NCI-H82 (cell line): ENCODE measurements at regions not wholly inside any gene's neighbourhood (a gene's known extent, or its start where the extent isn't known, plus 50 kb on each side); places are given as distances from the start of the nearest gene placed in this dataset.
A peak's percentile ranks its signal among the peaks of the same experiment; 100 is the strongest.

Experiments used
- DNase-seq: peaks from one replicate; lab custom pipeline; 2025; lab: John Stamatoyannopoulos, UW

GRCh38 chr16:73304008-73304774 lies 256.3 kb upstream of the ZFHX3 start:
- no peak for DNase-seq

- no peak for DNase-seq
These were observed 255.0 kb upstream of the ZFHX3 start for GRCh38 chr16:73302942-73303341.

GRCh38 chr16:73301984-73302383 lies 254.1 kb upstream of the ZFHX3 start:
- no peak for DNase-seq

GRCh38 chr16:73299346-73299745 lies 251.4 kb upstream of the ZFHX3 start:
- DNase-seq = no peak

GRCh38 chr16:73298562-73298961 lies 250.6 kb upstream of the ZFHX3 start:
- DNase-seq = no peak

- DNase-seq = no peak
These were observed 242.3 kb upstream of the ZFHX3 start for GRCh38 chr16:73290258-73290657.

- no peak for DNase-seq
These were observed 241.3 kb upstream of the ZFHX3 start for GRCh38 chr16:73289232-73289631.

GRCh38 chr16:73288520-73288919 lies 240.6 kb upstream of the ZFHX3 start:
- no peak for DNase-seq

- DNase-seq = no peak
These were observed 240.0 kb upstream of the ZFHX3 start for GRCh38 chr16:73287859-73288405.

GRCh38 chr16:73286346-73287267 lies 238.7 kb upstream of the ZFHX3 start:
- no peak for DNase-seq

GRCh38 chr16:73285436-73286201 lies 237.7 kb upstream of the ZFHX3 start:
- DNase-seq = no peak

GRCh38 chr16:73280388-73280787 lies 232.5 kb upstream of the ZFHX3 start:
- DNase-seq = no peak

- DNase-seq = no peak
These were observed 231.5 kb upstream of the ZFHX3 start for GRCh38 chr16:73279451-73279850.

GRCh38 chr16:73277071-73277470 lies 229.1 kb upstream of the ZFHX3 start:
- no peak for DNase-seq

- DNase-seq = no peak
These were observed 227.5 kb upstream of the ZFHX3 start for GRCh38 chr16:73275448-73275847.

- DNase-seq = no peak
These were observed 227.1 kb upstream of the ZFHX3 start for GRCh38 chr16:73275024-73275423.

GRCh38 chr16:73274140-73274539 lies 226.2 kb upstream of the ZFHX3 start:
- DNase-seq = no peak

GRCh38 chr16:73268366-73268993 lies 220.6 kb upstream of the ZFHX3 start:
- peak; percentile 1 for DNase-seq

- DNase-seq = no peak
These were observed 218.0 kb upstream of the ZFHX3 start for GRCh38 chr16:73265935-73266334.

- no peak for DNase-seq
These were observed 217.4 kb upstream of the ZFHX3 start for GRCh38 chr16:73265124-73265837.

- no peak for DNase-seq
These were observed 215.0 kb upstream of the ZFHX3 start for GRCh38 chr16:73262931-73263330.
